IMR-90 (cell line): ENCODE measurements at regions not wholly inside any gene's neighbourhood (a gene's known extent, or its start where the extent isn't known, plus 50 kb on each side); places are given as distances from the start of the nearest gene placed in this dataset.

ENCODE experiments used
- ATAC-seq: fragments of 200-7000 bp; cut with Tn5 transposase; 2 replicates; pipeline ENCODE4 v1.9.1; 2020; ENCODE audit warnings: low read depth, mild to moderate bottlenecking, moderate library complexity
- BruUV-seq: library from RNA; stranded (reverse); fragments of 400-500 nt; replicated peaks from 2 replicates; lab custom pipeline; 2021; lab: Mats Ljungman, UMichigan
- CTCF ChIA-PET: fragments of 300-600 bp; formaldehyde crosslinking; extraction: SDS; loops from one replicate; lab custom pipeline; 2021; ENCODE audit warnings: antibody characterized with exemption; lab: Yijun Ruan, JAX
- POLR2A ChIA-PET: fragments of 300-600 bp; sonication (Branson Sonifier 250); formaldehyde crosslinking; loops from one replicate; lab custom pipeline; 2022; ENCODE audit warnings: antibody characterized with exemption; ENCODE audit not compliant: unreplicated experiment; lab: Charles Lee
- DNase-seq: peaks from one replicate; pipeline ENCODE4 v3.0.0; 2013
- H2AFZ ChIP-seq: replicated peaks from 2 replicates; pipeline ENCODE3; 2013; ENCODE audit warnings: low read length, mild to moderate bottlenecking; ENCODE audit not compliant: poor library complexity
- H2AK5ac ChIP-seq: 2 replicates; pipeline ENCODE4 v1.6.1; 2013; ENCODE audit warnings: low read depth, low read length, inconsistent platforms
- H2AK9ac ChIP-seq: replicated peaks from 2 replicates; pipeline ENCODE3; 2013; ENCODE audit warnings: mild to moderate bottlenecking, low read depth, low read length, moderate library complexity; ENCODE audit not compliant: poor library complexity
- H2BK120ac ChIP-seq: 2 replicates; pipeline ENCODE4 v1.6.1; 2013; ENCODE audit warnings: low read depth, low read length, inconsistent platforms
- H2BK15ac ChIP-seq: 3 replicates; pipeline ENCODE4 v1.6.1; 2013; ENCODE audit warnings: low read depth, low read length, inconsistent platforms
- H2BK20ac ChIP-seq: 2 replicates; pipeline ENCODE4 v1.6.1; 2013; ENCODE audit warnings: low read depth, mild to moderate bottlenecking, inconsistent platforms, low read length, moderate library complexity
- H2BK5ac ChIP-seq: 2 replicates; pipeline ENCODE4 v1.6.1; 2013; ENCODE audit warnings: mild to moderate bottlenecking, low read depth, low read length, inconsistent platforms; ENCODE audit not compliant: poor library complexity, severe bottlenecking
- H3K14ac ChIP-seq: replicated peaks from 2 replicates; pipeline ENCODE4 v1.6.1; 2013; ENCODE audit warnings: low read depth, low read length, inconsistent platforms
- H3K18ac ChIP-seq: 2 replicates; pipeline ENCODE4 v1.6.1; 2013; ENCODE audit warnings: low read depth, low read length, control low read depth
- H3K23ac ChIP-seq: 2 replicates; pipeline ENCODE4 v1.6.1; 2013; ENCODE audit warnings: low read depth, low read length, inconsistent platforms
- H3K27ac ChIP-seq: 2 replicates; pipeline ENCODE4 v1.5.1; 2013; ENCODE audit warnings: mild to moderate bottlenecking, control low read depth, low read length; ENCODE audit not compliant: insufficient read depth
- H3K27me3 ChIP-seq: 2 replicates; pipeline ENCODE4 v1.6.1; 2013; ENCODE audit warnings: low read length; ENCODE audit not compliant: control insufficient read depth, insufficient read depth
- H3K36me3 ChIP-seq: 2 replicates; pipeline ENCODE4 v1.6.1; 2013; ENCODE audit warnings: low read length, mixed read lengths; ENCODE audit not compliant: control insufficient read depth, insufficient read depth
- H3K4ac ChIP-seq: 2 replicates; pipeline ENCODE4 v1.6.1; 2013; ENCODE audit warnings: low read depth, low read length, inconsistent platforms
- H3K4me1 ChIP-seq: 2 replicates; pipeline ENCODE4 v1.6.1; 2013; ENCODE audit warnings: low read length, mixed read lengths; ENCODE audit not compliant: control insufficient read depth, insufficient read depth
- H3K4me2 ChIP-seq: 2 replicates; pipeline ENCODE4 v1.6.1; 2013; ENCODE audit warnings: low read depth, mild to moderate bottlenecking, control low read depth, low read length, moderate library complexity
- H3K4me3 ChIP-seq: 2 replicates; pipeline ENCODE4 v1.5.1; 2013; ENCODE audit warnings: low read depth, mild to moderate bottlenecking, control low read depth, low read length, moderate library complexity; ENCODE audit not compliant: insufficient read depth
- H3K56ac ChIP-seq: 2 replicates; pipeline ENCODE4 v1.6.1; 2013; ENCODE audit warnings: low read length, inconsistent platforms; ENCODE audit not compliant: insufficient read depth; ENCODE audit errors: extremely low read depth
- H3K79me1 ChIP-seq, 2 experiments: 2 replicates each; pipeline ENCODE4 v1.6.1; 2013; ENCODE audit warnings: low read length in 2 of 2, inconsistent platforms in 1 of 2, low read depth in 1 of 2
- H3K9ac ChIP-seq: 2 replicates; pipeline ENCODE4 v1.6.1; 2013; ENCODE audit warnings: low read depth, low read length, control low read depth
- H3K9me1 ChIP-seq: 2 replicates; pipeline ENCODE4 v1.6.1; 2013; ENCODE audit warnings: low read length, inconsistent platforms; ENCODE audit not compliant: insufficient read depth
- H3K9me3 ChIP-seq: 2 replicates; pipeline ENCODE4 v1.6.1; 2013; ENCODE audit warnings: low read length; ENCODE audit not compliant: control insufficient read depth, insufficient read depth
- H4K20me1 ChIP-seq: 2 replicates; pipeline ENCODE4 v1.6.1; 2013; ENCODE audit warnings: low read length, inconsistent platforms; ENCODE audit not compliant: insufficient read depth
- H4K5ac ChIP-seq: 2 replicates; pipeline ENCODE4 v1.6.1; 2013; ENCODE audit warnings: mild to moderate bottlenecking, low read depth, low read length, control low read depth
- H4K8ac ChIP-seq, 2 experiments: 2 replicates each; pipeline ENCODE4 v1.6.1; 2013; ENCODE audit warnings: low read depth in 2 of 2, low read length in 2 of 2, control low read depth in 1 of 2, inconsistent platforms in 1 of 2
- H4K91ac ChIP-seq: 2 replicates; pipeline ENCODE4 v1.6.1; 2013; ENCODE audit warnings: low read depth, low read length, inconsistent platforms; ENCODE audit not compliant: insufficient read depth
- BHLHE40 ChIP-seq: fragments of 150-350 bp; IDR thresholded peaks from 2 replicates; pipeline ENCODE4 v1.6.1; 2016; ENCODE audit warnings: mild to moderate bottlenecking, low read depth, low read length
- CEBPB ChIP-seq: IDR thresholded peaks from 2 replicates; pipeline ENCODE4 v1.6.1; 2012; ENCODE audit warnings: low read depth, low read length, improper control_type of control experiment
- CHD1 ChIP-seq: IDR thresholded peaks from 2 replicates; pipeline ENCODE4 v1.6.1; 2012; ENCODE audit warnings: low read depth, low read length, improper control_type of control experiment
- FOS ChIP-seq: fragments of 150-350 bp; IDR thresholded peaks from 2 replicates; pipeline ENCODE4 v1.6.1; 2016; ENCODE audit warnings: low read depth, low read length
- MAFK ChIP-seq: IDR thresholded peaks from 2 replicates; pipeline ENCODE4 v1.6.1; 2012; ENCODE audit warnings: low read depth, low read length, improper control_type of control experiment
- MAZ ChIP-seq: IDR thresholded peaks from 2 replicates; pipeline ENCODE4 v1.6.1; 2012; ENCODE audit warnings: low read depth, mild to moderate bottlenecking, low read length, improper control_type of control experiment, moderate library complexity, borderline replicate concordance
- MXI1 ChIP-seq: IDR thresholded peaks from 2 replicates; pipeline ENCODE4 v1.6.1; 2012; ENCODE audit warnings: low read depth, mild to moderate bottlenecking, low read length, moderate library complexity, borderline replicate concordance
- NFE2L2 ChIP-seq: fragments of 150-350 bp; IDR thresholded peaks from 2 replicates; pipeline ENCODE4 v1.6.1; 2016; ENCODE audit warnings: low read depth, mild to moderate bottlenecking, low read length
- POLR2A ChIP-seq: IDR thresholded peaks from 2 replicates; pipeline ENCODE4 v1.6.1; 2012; ENCODE audit warnings: mild to moderate bottlenecking, low read depth, low read length
- RAD21 ChIP-seq: IDR thresholded peaks from 2 replicates; pipeline ENCODE4 v1.6.1; 2012; ENCODE audit warnings: low read length, improper control_type of control experiment
- RCOR1 ChIP-seq: IDR thresholded peaks from 2 replicates; pipeline ENCODE4 v1.6.1; 2012; ENCODE audit warnings: mild to moderate bottlenecking, low read length, improper control_type of control experiment; ENCODE audit not compliant: insufficient replicate concordance
- RFX5 ChIP-seq: IDR thresholded peaks from 2 replicates; pipeline ENCODE4 v1.8.0; 2012; ENCODE audit warnings: low read depth, mild to moderate bottlenecking, low read length, moderate library complexity
- SMC3 ChIP-seq: fragments of 150-350 bp; IDR thresholded peaks from 2 replicates; pipeline ENCODE4 v1.6.1; 2016; ENCODE audit warnings: low read depth, mild to moderate bottlenecking, antibody characterized with exemption, low read length, moderate library complexity
- WGBS, 2 experiments: methylation state at CpG; one replicate each; pipeline versions ENCODE4 v1.1.5 to v1.1.7; 2013; ENCODE audit warnings: missing lambda C conversion rate in 2 of 2; ENCODE audit not compliant: insufficient read length in 1 of 2; ENCODE audit errors: extremely low coverage in 2 of 2; 5-methylcytosine and 5-hydroxymethylcytosine counted together
- dilution Hi-C: fragments of 300-500 bp; cut with HindIII; formaldehyde crosslinking; loops from one replicate; pipeline ENCODE4 v1.14.3; 2018; ENCODE audit warnings: low sequenced_read_pairs; ENCODE audit not compliant: unreplicated experiment
- in situ Hi-C: fragments of 300-500 bp; cut with MboI; formaldehyde crosslinking; loops from 3 replicates; pipeline ENCODE4 v1.14.3; 2019; ENCODE audit warnings: low sequenced_read_pairs, inconsistent platforms, mixed read lengths
- intact Hi-C: fragments of 100-400 bp; cut with micrococcal nuclease; formaldehyde crosslinking; loops from 2 replicates; pipeline ENCODE4 v1.10.0; 2022
- TF ChIP-seq, protein P1 (sequence below): fragments of 150-350 bp; IDR thresholded peaks from 2 replicates; pipeline ENCODE4 v1.6.1; 2017; ENCODE audit warnings: mild to moderate bottlenecking, antibody characterized with exemption, low read length, low read depth
- TF ChIP-seq, protein P2 (sequence below): conservative IDR thresholded peaks from 2 replicates; pipeline ENCODE4 v1.5.1; 2012; ENCODE audit warnings: mild to moderate bottlenecking, low read depth, low read length, improper control_type of control experiment
- TF ChIP-seq, protein P3 (sequence below): fragments of 150-350 bp; IDR thresholded peaks from 2 replicates; pipeline ENCODE4 v1.6.1; 2016; ENCODE audit warnings: low read depth, mild to moderate bottlenecking, low read length, moderate library complexity, borderline replicate concordance

DNA sequence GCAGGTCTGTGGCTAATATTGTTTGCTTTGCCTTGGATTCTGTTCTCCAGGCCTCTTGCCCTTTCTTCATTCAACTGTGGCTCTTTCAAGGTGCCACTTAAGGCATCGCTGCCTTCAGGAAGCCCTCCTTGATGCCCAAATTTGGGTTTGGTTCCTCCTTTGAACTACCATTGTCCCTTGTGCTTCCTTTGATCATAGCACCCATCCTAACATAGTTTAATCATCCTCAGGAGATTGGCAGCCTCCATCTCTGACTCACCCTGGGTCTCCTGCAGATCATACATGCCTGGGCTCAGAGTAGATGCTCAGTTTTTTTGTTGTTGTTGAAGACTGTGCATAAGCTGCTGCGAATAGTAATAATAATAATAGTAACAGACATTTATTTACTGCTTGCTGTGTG lies 54.4 kb upstream of the ACOT11 start:
- WGBS, 2 experiments, result 100% methylated on average over 1 of the region's 2 CpGs; no CpG with 5 or more reads in 1 of the 2 experiments
- ATAC-seq (no peak), DNase-seq (no peak)
- Histone ChIP-seq H3K9me3 (peaks cover 4% of the 10 kb centered on the region), H3K18ac (no peak overlapping the region), H4K91ac (no peak overlapping the region), H4K8ac (no peak overlapping the region), H3K4me3 (no peak overlapping the region), H3K27me3 (peaks cover 27% of the 10 kb centered on the region), H3K36me3 (no peaks in the 10 kb centered on the region), H4K20me1 (no peaks in the 10 kb centered on the region), H2BK5ac (no peak overlapping the region), H3K56ac (no peak overlapping the region), H2AK9ac (no peak overlapping the region), H3K23ac (no peak overlapping the region), H2AFZ (no peak overlapping the region), H3K27ac (no peak overlapping the region), H3K9ac (no peak overlapping the region), H3K9me1 (no peaks in the 10 kb centered on the region), H2BK120ac (no peak overlapping the region), H3K4me2 (no peak overlapping the region), H2AK5ac (no peak overlapping the region), H2BK20ac (no peak overlapping the region), H3K4me1 (peaks cover 2% of the 10 kb centered on the region), H3K4ac (no peak overlapping the region), H4K5ac (no peak overlapping the region), H2BK15ac (no peak overlapping the region), H3K14ac (no peak overlapping the region), H3K79me1 (no peaks in the 10 kb centered on the region)
- ChIA-PET POLR2A (no interaction called here), CTCF (no interaction called here)
- in situ Hi-C loops, result loop anchor here (10.0 to 25.0 kb wide), 2 partner anchors 389 to 631 kb away; no protein-coding TSS in a partner anchor
- TF ChIP-seq MAZ, result no peak
- no peak for TF ChIP-seq FOS
- TF ChIP-seq, protein P1, sequence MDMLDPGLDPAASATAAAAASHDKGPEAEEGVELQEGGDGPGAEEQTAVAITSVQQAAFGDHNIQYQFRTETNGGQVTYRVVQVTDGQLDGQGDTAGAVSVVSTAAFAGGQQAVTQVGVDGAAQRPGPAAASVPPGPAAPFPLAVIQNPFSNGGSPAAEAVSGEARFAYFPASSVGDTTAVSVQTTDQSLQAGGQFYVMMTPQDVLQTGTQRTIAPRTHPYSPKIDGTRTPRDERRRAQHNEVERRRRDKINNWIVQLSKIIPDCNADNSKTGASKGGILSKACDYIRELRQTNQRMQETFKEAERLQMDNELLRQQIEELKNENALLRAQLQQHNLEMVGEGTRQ, result no peak
- TF ChIP-seq POLR2A, result no peak
- no peak for TF ChIP-seq MXI1
- TF ChIP-seq MAFK, result no peak
- no peak for TF ChIP-seq BHLHE40
- TF ChIP-seq RFX5, result no peak
- TF ChIP-seq, protein P2, sequence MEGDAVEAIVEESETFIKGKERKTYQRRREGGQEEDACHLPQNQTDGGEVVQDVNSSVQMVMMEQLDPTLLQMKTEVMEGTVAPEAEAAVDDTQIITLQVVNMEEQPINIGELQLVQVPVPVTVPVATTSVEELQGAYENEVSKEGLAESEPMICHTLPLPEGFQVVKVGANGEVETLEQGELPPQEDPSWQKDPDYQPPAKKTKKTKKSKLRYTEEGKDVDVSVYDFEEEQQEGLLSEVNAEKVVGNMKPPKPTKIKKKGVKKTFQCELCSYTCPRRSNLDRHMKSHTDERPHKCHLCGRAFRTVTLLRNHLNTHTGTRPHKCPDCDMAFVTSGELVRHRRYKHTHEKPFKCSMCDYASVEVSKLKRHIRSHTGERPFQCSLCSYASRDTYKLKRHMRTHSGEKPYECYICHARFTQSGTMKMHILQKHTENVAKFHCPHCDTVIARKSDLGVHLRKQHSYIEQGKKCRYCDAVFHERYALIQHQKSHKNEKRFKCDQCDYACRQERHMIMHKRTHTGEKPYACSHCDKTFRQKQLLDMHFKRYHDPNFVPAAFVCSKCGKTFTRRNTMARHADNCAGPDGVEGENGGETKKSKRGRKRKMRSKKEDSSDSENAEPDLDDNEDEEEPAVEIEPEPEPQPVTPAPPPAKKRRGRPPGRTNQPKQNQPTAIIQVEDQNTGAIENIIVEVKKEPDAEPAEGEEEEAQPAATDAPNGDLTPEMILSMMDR, result no peak
- TF ChIP-seq, protein P3, sequence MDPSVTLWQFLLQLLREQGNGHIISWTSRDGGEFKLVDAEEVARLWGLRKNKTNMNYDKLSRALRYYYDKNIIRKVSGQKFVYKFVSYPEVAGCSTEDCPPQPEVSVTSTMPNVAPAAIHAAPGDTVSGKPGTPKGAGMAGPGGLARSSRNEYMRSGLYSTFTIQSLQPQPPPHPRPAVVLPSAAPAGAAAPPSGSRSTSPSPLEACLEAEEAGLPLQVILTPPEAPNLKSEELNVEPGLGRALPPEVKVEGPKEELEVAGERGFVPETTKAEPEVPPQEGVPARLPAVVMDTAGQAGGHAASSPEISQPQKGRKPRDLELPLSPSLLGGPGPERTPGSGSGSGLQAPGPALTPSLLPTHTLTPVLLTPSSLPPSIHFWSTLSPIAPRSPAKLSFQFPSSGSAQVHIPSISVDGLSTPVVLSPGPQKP, result no peak
- TF ChIP-seq CEBPB, result no peak
- TF ChIP-seq NFE2L2, result no peak
- TF ChIP-seq SMC3, result no peak
- TF ChIP-seq RCOR1, result no peak
- no peak for TF ChIP-seq RAD21
- no peak for TF ChIP-seq CHD1
- dilution Hi-C loops, result no loop called here
- intact Hi-C loops, result no loop called here
- BruUV-seq, result no TSS peak
